HCT116 (cell line): ENCODE measurements at regions not wholly inside any gene's neighbourhood (a gene's known extent, or its start where the extent isn't known, plus 50 kb on each side); places are given as distances from the start of the nearest gene placed in this dataset.

Source experiments
- ATAC-seq: fragments of 200-7000 bp; cut with Tn5 transposase; 2 replicates; pipeline ENCODE4 v1.9.1; 2020; ENCODE audit warnings: mild to moderate bottlenecking, moderate library complexity
- BruUV-seq: library from RNA; stranded (reverse); fragments of 400-500 nt; replicated peaks from 2 replicates; lab custom pipeline; 2021; lab: Mats Ljungman, UMichigan
- CTCF ChIA-PET: fragments of 300-600 bp; sonication (Branson Sonifier 250); formaldehyde crosslinking; loops from one replicate; lab custom pipeline; 2021; ENCODE audit warnings: antibody characterized with exemption; lab: Charles Lee
- POLR2A ChIA-PET: fragments of 300-600, 350-600 bp; sonication (Branson Sonifier 250); formaldehyde crosslinking; loops from one replicate; lab custom pipeline; 2021; ENCODE audit warnings: antibody characterized with exemption; lab: Charles Lee
- RAD21 ChIA-PET, 2 experiments: fragments of 300-600 bp; sonication (Branson Sonifier 250); formaldehyde crosslinking; loops; one replicate each; lab custom pipeline; 2023; ENCODE audit warnings: low total read pairs in 2 of 2; ENCODE audit not compliant: uncharacterized antibody in 2 of 2, unreplicated experiment in 2 of 2, low non-redundant PET in 1 of 2; lab: Charles Lee
- DNase-seq: peaks from one replicate; pipeline ENCODE4 v3.0.0-alpha.2; 2010; ENCODE audit warnings: low read depth, low spot score
- H2AFZ ChIP-seq: fragments of 200-600 bp; shearing (Covaris generic), sonication (generic); 2 replicates; pipeline ENCODE4 v1.6.1; 2017; ENCODE audit warnings: low read depth, mixed run types, mixed read lengths, antibody characterized with exemption, low read length; ENCODE audit not compliant: poor library complexity, severe bottlenecking
- H3K27ac ChIP-seq: 2 replicates; pipeline ENCODE4 v1.5.1; 2012; ENCODE audit warnings: low read depth, low read length
- H3K27me3 ChIP-seq: fragments of 200-600 bp; sonication (generic); 2 replicates; pipeline ENCODE4 v1.6.1; 2016; ENCODE audit warnings: mixed run types, low read length, mixed read lengths; ENCODE audit not compliant: insufficient read depth
- H3K36me3 ChIP-seq, 2 experiments: fragments of 200-500 bp in 1 of 2; fragments of 200-600 bp in 1 of 2; sonication (Bioruptor generic) in 1 of 2; sonication (generic) in 1 of 2; 2 replicates each; pipeline versions ENCODE4 v1.5.1 to v1.6.1; 2014 to 2016; ENCODE audit warnings: low read length in 2 of 2, inconsistent platforms in 1 of 2, mixed read lengths in 1 of 2, mixed run types in 1 of 2; ENCODE audit not compliant: insufficient read depth in 2 of 2, control insufficient read depth in 1 of 2
- H3K4me1 ChIP-seq, 2 experiments: fragments of 200-600 bp in 1 of 2; sonication (generic) in 1 of 2; 2 replicates each; pipeline versions ENCODE4 v1.5.1 to v1.6.1; 2012 to 2017; ENCODE audit warnings: low read length in 2 of 2, inconsistent platforms in 1 of 2, mild to moderate bottlenecking in 1 of 2, mixed read lengths in 1 of 2, mixed run types in 1 of 2, moderate library complexity in 1 of 2; ENCODE audit not compliant: insufficient read depth in 2 of 2, control insufficient read depth in 1 of 2
- H3K4me2 ChIP-seq: fragments of 200-600 bp; sonication (generic); 2 replicates; pipeline ENCODE4 v1.6.1; 2017; ENCODE audit warnings: mixed run types, low read length, mixed read lengths
- H3K4me3 ChIP-seq, 2 experiments: fragments of 200-600 bp in 1 of 2; sonication (generic) in 1 of 2; replicated peaks in 1 of 2; 2 replicates each; pipeline ENCODE4 v1.5.1; 2011 to 2016; ENCODE audit warnings: low read length in 2 of 2, control low read depth in 1 of 2, low read depth in 1 of 2, mild to moderate bottlenecking in 1 of 2, mixed read lengths in 1 of 2, mixed run types in 1 of 2
- H3K79me2 ChIP-seq: fragments of 200-600 bp; sonication (generic); 2 replicates; pipeline ENCODE4 v1.6.1; 2017; ENCODE audit warnings: mild to moderate bottlenecking, mixed run types, low read length, moderate library complexity, mixed read lengths; ENCODE audit not compliant: insufficient read depth
- H3K9ac ChIP-seq: fragments of 200-600 bp; sonication (generic); 2 replicates; pipeline ENCODE4 v1.6.1; 2016; ENCODE audit warnings: low read length, mixed read lengths
- H3K9me2 ChIP-seq: fragments of 200-600 bp; sonication (generic), shearing (Covaris generic); 2 replicates; pipeline ENCODE4 v1.6.1; 2017; ENCODE audit warnings: mixed run types, mild to moderate bottlenecking, moderate library complexity; ENCODE audit not compliant: insufficient read depth
- H3K9me3 ChIP-seq, 2 experiments: fragments of 200-500 bp in 1 of 2; fragments of 200-600 bp in 1 of 2; sonication (Bioruptor generic) in 1 of 2; sonication (generic) in 1 of 2; 2 replicates each; pipeline ENCODE4 v1.6.1; 2014 to 2017; ENCODE audit warnings: low read length in 2 of 2, mixed read lengths in 2 of 2, inconsistent platforms in 1 of 2, low read depth in 1 of 2, mild to moderate bottlenecking in 1 of 2, mixed run types in 1 of 2, moderate library complexity in 1 of 2; ENCODE audit not compliant: control insufficient read depth in 1 of 2, insufficient read depth in 1 of 2
- H4K20me1 ChIP-seq: fragments of 200-600 bp; sonication (generic), shearing (Covaris generic); 2 replicates; pipeline ENCODE4 v1.6.1; 2017; ENCODE audit warnings: mixed run types, mild to moderate bottlenecking, moderate library complexity; ENCODE audit not compliant: insufficient read depth
- EZH2 ChIP-seq: fragments of 200-600 bp; sonication (generic); IDR thresholded peaks from 2 replicates; pipeline ENCODE4 v1.6.1; 2017; ENCODE audit warnings: antibody characterized with exemption, mixed run types
- MAX ChIP-seq: IDR thresholded peaks from 2 replicates; pipeline ENCODE4 v1.6.1; 2012
- POLR2A ChIP-seq: IDR thresholded peaks from 2 replicates; pipeline ENCODE4 v1.7.0; 2011; ENCODE audit warnings: borderline replicate concordance; ENCODE audit not compliant: insufficient read depth, insufficient read length; ENCODE audit errors: extremely low read depth
- RAD21 ChIP-seq: IDR thresholded peaks from 2 replicates; pipeline ENCODE4 v1.6.1; 2012; ENCODE audit warnings: low read depth, mild to moderate bottlenecking
- SIN3A ChIP-seq: IDR thresholded peaks from 2 replicates; pipeline ENCODE4 v1.6.1; 2012; ENCODE audit warnings: low read depth
- ZBTB33 ChIP-seq: IDR thresholded peaks from 2 replicates; pipeline ENCODE4 v1.6.1; 2011; ENCODE audit warnings: mild to moderate bottlenecking, low read length, moderate library complexity; ENCODE audit not compliant: insufficient replicate concordance; ENCODE audit errors: extremely low read depth
- ZNF274 ChIP-seq: fragments of 200-500 bp; sonication (Bioruptor generic); IDR thresholded peaks from 2 replicates; pipeline ENCODE4 v1.6.1; 2014; ENCODE audit warnings: mild to moderate bottlenecking, low read depth, low read length, inconsistent platforms
- intact Hi-C: fragments of 100-400 bp; cut with micrococcal nuclease; formaldehyde crosslinking; loops from 2 replicates; pipeline ENCODE4 v1.10.0; 2022
- TF ChIP-seq, protein P1 (sequence below): IDR thresholded peaks from 2 replicates; pipeline ENCODE4 v1.6.1; 2012
- TF ChIP-seq, protein P2 (sequence below), 3 experiments: fragments of 200-600 bp in 1 of 3; sonication (generic) in 1 of 3; IDR thresholded peaks in 2 of 3; conservative IDR thresholded peaks in 1 of 3; 2 replicates each; pipeline ENCODE4 v1.5.1; 2012 to 2017; ENCODE audit warnings: low read depth in 2 of 3, low read length in 2 of 3, antibody characterized with exemption in 1 of 3, borderline replicate concordance in 1 of 3, control low read depth in 1 of 3, mild to moderate bottlenecking in 1 of 3, mixed read lengths in 1 of 3, mixed run types in 1 of 3, moderate library complexity in 1 of 3; ENCODE audit not compliant: insufficient read depth in 1 of 3

- Histone ChIP-seq H3K27me3 (peaks cover 21% of the 10 kb centered on the region), H3K4me1 (no peaks in the 10 kb centered on the region), H4K20me1 (no peaks in the 10 kb centered on the region), H3K4me2 (no peak overlapping the region), H3K36me3 (no peaks in the 10 kb centered on the region), H3K9ac (no peak overlapping the region), H3K27ac (no peak overlapping the region), H3K79me2 (no peaks in the 10 kb centered on the region), H3K9me3 (no peaks in the 10 kb centered on the region), H2AFZ (no peak overlapping the region), H3K4me3 (no peak overlapping the region), H3K9me2 (no peaks in the 10 kb centered on the region)
- no peak for TF ChIP-seq SIN3A
- no peak for TF ChIP-seq RAD21
- no peak for TF ChIP-seq ZNF274
- TF ChIP-seq, protein P1, sequence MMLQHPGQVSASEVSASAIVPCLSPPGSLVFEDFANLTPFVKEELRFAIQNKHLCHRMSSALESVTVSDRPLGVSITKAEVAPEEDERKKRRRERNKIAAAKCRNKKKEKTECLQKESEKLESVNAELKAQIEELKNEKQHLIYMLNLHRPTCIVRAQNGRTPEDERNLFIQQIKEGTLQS = no peak
- no peak for TF ChIP-seq POLR2A
- no peak for TF ChIP-seq EZH2
- TF ChIP-seq, protein P2, sequence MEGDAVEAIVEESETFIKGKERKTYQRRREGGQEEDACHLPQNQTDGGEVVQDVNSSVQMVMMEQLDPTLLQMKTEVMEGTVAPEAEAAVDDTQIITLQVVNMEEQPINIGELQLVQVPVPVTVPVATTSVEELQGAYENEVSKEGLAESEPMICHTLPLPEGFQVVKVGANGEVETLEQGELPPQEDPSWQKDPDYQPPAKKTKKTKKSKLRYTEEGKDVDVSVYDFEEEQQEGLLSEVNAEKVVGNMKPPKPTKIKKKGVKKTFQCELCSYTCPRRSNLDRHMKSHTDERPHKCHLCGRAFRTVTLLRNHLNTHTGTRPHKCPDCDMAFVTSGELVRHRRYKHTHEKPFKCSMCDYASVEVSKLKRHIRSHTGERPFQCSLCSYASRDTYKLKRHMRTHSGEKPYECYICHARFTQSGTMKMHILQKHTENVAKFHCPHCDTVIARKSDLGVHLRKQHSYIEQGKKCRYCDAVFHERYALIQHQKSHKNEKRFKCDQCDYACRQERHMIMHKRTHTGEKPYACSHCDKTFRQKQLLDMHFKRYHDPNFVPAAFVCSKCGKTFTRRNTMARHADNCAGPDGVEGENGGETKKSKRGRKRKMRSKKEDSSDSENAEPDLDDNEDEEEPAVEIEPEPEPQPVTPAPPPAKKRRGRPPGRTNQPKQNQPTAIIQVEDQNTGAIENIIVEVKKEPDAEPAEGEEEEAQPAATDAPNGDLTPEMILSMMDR (IDR thresholded peaks at IDR 0.05 in 2 of 3, conservative IDR thresholded peaks at IDR 0.05 in 1 of 3; ENCODE audit: borderline replicate concordance in 1 of 3, insufficient read depth in 1 of 3, low read depth in 2 of 3, low read length in 2 of 3) = no peak
- TF ChIP-seq ZBTB33 = no peak
- no peak for TF ChIP-seq MAX
- intact Hi-C loops = no loop called here
- ChIA-PET RAD21 (no interaction called here), POLR2A (no interaction called here), CTCF (no interaction called here)
- ATAC-seq = no peak
- no peak for DNase-seq
- no TSS peak for BruUV-seq
Observed at GRCh38 chr14:62101189-62101588, 339.0 kb downstream of the SNAPC1 start.
